DMS153 (cell line): ENCODE measurements at regions not wholly inside any gene's neighbourhood (a gene's known extent, or its start where the extent isn't known, plus 50 kb on each side); places are given as distances from the start of the nearest gene placed in this dataset.
"Not testable (repeated sequence)": the region's sequence is repeated elsewhere in the genome, so short reads cannot be mapped to it uniquely, and the experiment has no call there.

ENCODE experiments used
- DNase-seq: peaks from one replicate; lab custom pipeline; 2025; lab: John Stamatoyannopoulos, UW

- no peak for DNase-seq
Measured at GRCh38 chr21:17295997-17296396, 216.8 kb upstream of the CXADR start.

GRCh38 chr21:17299576-17299975 is 213.3 kb upstream of the CXADR start:
- DNase-seq: not testable (repeated sequence)

- not testable (repeated sequence) for DNase-seq
Measured at GRCh38 chr21:17327715-17328114, 185.1 kb upstream of the CXADR start.

- DNase-seq: no peak
Measured at GRCh38 chr21:17334484-17334883, 178.4 kb upstream of the CXADR start.

GRCh38 chr21:17340081-17340480 is 172.8 kb upstream of the CXADR start:
- peak; percentile 51 for DNase-seq

GRCh38 chr21:17343055-17343454 is 169.8 kb upstream of the CXADR start:
- no peak for DNase-seq

GRCh38 chr21:17348357-17348756 is 164.5 kb upstream of the CXADR start:
- no peak for DNase-seq

- DNase-seq: no peak
Measured at GRCh38 chr21:17348849-17349248, 164.0 kb upstream of the CXADR start.

GRCh38 chr21:17351766-17352165 is 161.1 kb upstream of the CXADR start:
- peak; percentile 33 for DNase-seq

- peak; percentile 95 for DNase-seq
Measured at GRCh38 chr21:17352996-17353655, 159.7 kb upstream of the CXADR start.

- peak; percentile 77 for DNase-seq
Measured at GRCh38 chr21:17359781-17360180, 153.1 kb upstream of the CXADR start.

GRCh38 chr21:17368748-17369363 is 144.0 kb upstream of the CXADR start:
- DNase-seq: no peak

- peak; percentile 63 for DNase-seq
Measured at GRCh38 chr21:17370263-17370662, 142.6 kb upstream of the CXADR start.

- peak; percentile 35 for DNase-seq
Measured at GRCh38 chr21:17370916-17371315, 141.9 kb upstream of the CXADR start.

- no peak for DNase-seq
Measured at GRCh38 chr21:17371450-17371849, 141.4 kb upstream of the CXADR start.

- no peak for DNase-seq
Measured at GRCh38 chr21:17372200-17372599, 140.6 kb upstream of the CXADR start.

- DNase-seq: no peak
Measured at GRCh38 chr21:17386498-17386897, 126.3 kb upstream of the CXADR start.

GRCh38 chr21:17387030-17387617 is 125.7 kb upstream of the CXADR start:
- DNase-seq: peak; percentile 57

- no peak for DNase-seq
Measured at GRCh38 chr21:17388226-17388625, 124.6 kb upstream of the CXADR start.

GRCh38 chr21:17389311-17389710 is 123.5 kb upstream of the CXADR start:
- DNase-seq: no peak

GRCh38 chr21:17390569-17390968 is 122.3 kb upstream of the CXADR start:
- no peak for DNase-seq

- peak; percentile 16 for DNase-seq
Measured at GRCh38 chr21:17391811-17392340, 121.0 kb upstream of the CXADR start.

- DNase-seq: peak; percentile 58
Measured at GRCh38 chr21:17393413-17393812, 119.4 kb upstream of the CXADR start.
